CD4-positive, alpha-beta T cell (primary cell): ENCODE measurements at regions not wholly inside any gene's neighbourhood (a gene's known extent, or its start where the extent isn't known, plus 50 kb on each side); places are given as distances from the start of the nearest gene placed in this dataset.

ENCODE experiments used
- ATAC-seq: fragments of 200-7000 bp; cut with Tn5 transposase; one replicate; pipeline ENCODE4 v1.10.0; 2022; ENCODE audit warnings: mild to moderate bottlenecking; ENCODE audit not compliant: poor library complexity
- CTCF ChIA-PET: fragments of 350-600 bp; sonication (Branson Sonifier 250); formaldehyde crosslinking; loops from one replicate; lab custom pipeline; 2021; ENCODE audit warnings: antibody characterized with exemption, inconsistent platforms; lab: Charles Lee
- POLR2A ChIA-PET: fragments of 350-600 bp; sonication (Branson Sonifier 250); formaldehyde crosslinking; loops from one replicate; lab custom pipeline; 2021; ENCODE audit warnings: antibody characterized with exemption, inconsistent platforms; lab: Charles Lee
- DNase-seq, 14 experiments: peaks; one replicate each; pipeline ENCODE4 v3.0.0-alpha.2; 2013 to 2020; ENCODE audit warnings: mixed read lengths in 2 of 14
- H3K27ac ChIP-seq, 2 donors: one replicate each; pipeline versions ENCODE4 v1.5.1 to v1.7.0; 2013; ENCODE audit warnings: low read length in 2 of 2, low read depth in 1 of 2, mild to moderate bottlenecking in 1 of 2
- H3K27me3 ChIP-seq, 2 experiments: 1 replicate in 1 of 2; 2 replicates in 1 of 2; pipeline versions ENCODE4 v1.6.1 to v1.7.0; 2013; ENCODE audit warnings: low read length in 2 of 2, control low read depth in 1 of 2, mild to moderate bottlenecking in 1 of 2, moderate library complexity in 1 of 2; ENCODE audit not compliant: insufficient read depth in 2 of 2, control insufficient read depth in 1 of 2
- H3K36me3 ChIP-seq: one replicate; pipeline ENCODE4 v1.6.1; 2013; ENCODE audit warnings: low read length, control low read depth; ENCODE audit not compliant: insufficient read depth
- H3K4me1 ChIP-seq: one replicate; pipeline ENCODE4 v1.6.1; 2013; ENCODE audit warnings: low read length, control low read depth; ENCODE audit not compliant: insufficient read depth
- H3K4me3 ChIP-seq: one replicate; pipeline ENCODE4 v1.5.1; 2013; ENCODE audit warnings: mild to moderate bottlenecking, low read length, moderate library complexity
- H3K9me3 ChIP-seq, 2 experiments: 1 replicate in 1 of 2; 2 replicates in 1 of 2; pipeline versions ENCODE4 v1.6.1 to v1.7.0; 2013; ENCODE audit warnings: low read length in 2 of 2, mild to moderate bottlenecking in 2 of 2, control low read depth in 1 of 2, moderate library complexity in 1 of 2; ENCODE audit not compliant: control insufficient read depth in 1 of 2, insufficient read depth in 1 of 2
- H3K27ac Mint-ChIP-seq: one replicate; pipeline ENCODE4 v1.8.0; 2020; ENCODE audit warnings: mixed read lengths
- H3K27me3 Mint-ChIP-seq: one replicate; pipeline ENCODE4 v1.8.0; 2021; ENCODE audit warnings: mixed read lengths
- H3K36me3 Mint-ChIP-seq: one replicate; pipeline ENCODE4 v1.8.0; 2021; ENCODE audit warnings: low read depth, mixed read lengths
- H3K4me1 Mint-ChIP-seq: one replicate; pipeline ENCODE4 v1.8.0; 2021; ENCODE audit warnings: low read depth, mixed read lengths
- H3K4me3 Mint-ChIP-seq: one replicate; pipeline ENCODE4 v1.8.0; 2020; ENCODE audit warnings: mild to moderate bottlenecking, mixed read lengths
- H3K9me3 Mint-ChIP-seq: one replicate; pipeline ENCODE4 v1.8.0; 2020; ENCODE audit warnings: mixed read lengths
- CTCF ChIP-seq: fragments of 200-600 bp; IDR thresholded peaks from one replicate; pipeline ENCODE4 v1.8.0; 2022; ENCODE audit warnings: antibody characterized with exemption, mild to moderate bottlenecking
- intact Hi-C, 2 experiments: fragments of 100-400 bp; cut with DNase I in 1 of 2; cut with micrococcal nuclease in 1 of 2; formaldehyde crosslinking; loops; one replicate each; pipeline versions ENCODE4 v1.15.1 to v1.9.0; 2023 to 2025; cut with DNase I, micrococcal nuclease

GRCh38 chr18:73869182-73869581 is 278.5 kb downstream of the FBXO15 start:
- no peak overlapping the region for H3K27ac ChIP-seq
- DNase-seq (no peak), ATAC-seq (no peak)
- H3K36me3 Mint-ChIP-seq = no peaks in the 10 kb centered on the region
- no peak for TF ChIP-seq CTCF
- POLR2A ChIA-PET = no interaction called here
- no peaks in the 10 kb centered on the region for H3K4me1 ChIP-seq
- intact Hi-C loops = no loop called here
- no peak overlapping the region for H3K4me3 ChIP-seq
- H3K27me3 ChIP-seq = peaks cover 0 to 2% of the 10 kb centered on the region in 2 experiments
- H3K9me3 ChIP-seq = no peaks in the 10 kb centered on the region
- no peaks in the 10 kb centered on the region for H3K9me3 Mint-ChIP-seq
- no peaks in the 10 kb centered on the region for H3K4me1 Mint-ChIP-seq
- H3K27ac Mint-ChIP-seq = no peak overlapping the region
- H3K36me3 ChIP-seq = no peaks in the 10 kb centered on the region
- CTCF ChIA-PET = no interaction called here
- H3K27me3 Mint-ChIP-seq = no peaks in the 10 kb centered on the region
- no peak overlapping the region for H3K4me3 Mint-ChIP-seq

DNA sequence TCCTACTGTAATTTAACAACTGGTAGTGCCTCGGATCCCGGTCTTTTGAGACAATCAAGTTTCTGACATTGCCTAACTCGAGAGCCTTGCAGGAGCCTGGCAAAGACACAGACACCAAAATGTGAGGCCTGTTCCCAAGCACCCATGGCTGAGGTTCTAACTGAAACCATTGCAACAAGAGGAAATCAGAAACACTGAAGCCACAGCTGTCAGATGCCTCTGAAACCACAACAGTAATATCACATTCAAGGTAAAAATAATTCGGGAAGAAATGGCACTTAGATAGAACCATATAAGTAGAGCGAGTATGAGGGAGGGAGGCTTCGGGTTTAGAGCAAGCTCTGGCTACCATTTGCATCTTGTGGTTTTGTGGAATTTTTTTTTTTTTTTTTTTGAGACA is 285.9 kb downstream of the FBXO15 start:
- no peaks in the 10 kb centered on the region for H3K9me3 ChIP-seq
- no peak overlapping the region for H3K4me3 ChIP-seq
- no peaks in the 10 kb centered on the region for H3K4me1 Mint-ChIP-seq
- intact Hi-C loops = no loop called here
- CTCF ChIA-PET = no interaction called here
- H3K36me3 ChIP-seq = no peaks in the 10 kb centered on the region
- ATAC-seq (no peak), DNase-seq (no peak)
- no peaks in the 10 kb centered on the region for H3K4me1 ChIP-seq
- H3K36me3 Mint-ChIP-seq = no peaks in the 10 kb centered on the region
- POLR2A ChIA-PET = no interaction called here
- H3K27ac ChIP-seq = no peak overlapping the region
- H3K27ac Mint-ChIP-seq = no peak overlapping the region
- no peaks in the 10 kb centered on the region for H3K27me3 Mint-ChIP-seq
- no peaks in the 10 kb centered on the region for H3K9me3 Mint-ChIP-seq
- peaks cover 0 to 2% of the 10 kb centered on the region in 2 experiments for H3K27me3 ChIP-seq
- H3K4me3 Mint-ChIP-seq = no peak overlapping the region
- TF ChIP-seq CTCF = no peak

DNA sequence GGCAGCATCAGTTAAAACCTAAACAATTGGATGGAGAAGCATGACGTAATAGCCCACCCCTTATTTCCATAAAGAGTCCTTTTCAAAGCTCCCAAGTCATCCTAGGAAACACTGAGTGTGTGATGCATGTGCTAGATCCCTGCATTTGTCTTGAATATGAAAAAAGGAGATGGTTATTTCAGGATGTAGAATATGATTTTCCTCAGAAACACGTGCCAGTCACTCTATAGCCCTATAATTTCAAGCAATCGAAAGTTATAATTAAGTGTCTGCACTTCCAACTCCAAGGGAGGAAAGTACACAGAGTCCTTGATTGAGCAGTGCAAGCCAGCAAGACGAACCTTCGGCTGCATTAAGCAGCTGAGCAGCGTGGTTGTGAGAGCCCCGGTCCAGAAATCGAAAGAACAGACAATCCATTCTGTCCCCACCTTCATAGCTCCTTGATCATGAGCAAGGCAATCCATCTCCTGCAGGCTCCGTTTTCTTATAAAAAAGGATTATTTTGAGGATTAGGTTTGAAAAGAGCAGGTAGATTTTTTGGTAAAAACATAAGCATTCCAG is 287.7 kb downstream of the FBXO15 start:
- Histone ChIP-seq H3K4me3 (no peak overlapping the region), H3K27ac (no peak overlapping the region), H3K4me1 (no peaks in the 10 kb centered on the region), H3K9me3 (no peaks in the 10 kb centered on the region), H3K36me3 (no peaks in the 10 kb centered on the region), H3K27me3 (no peaks in the 10 kb centered on the region)
- TF ChIP-seq CTCF = no peak
- H3K27ac Mint-ChIP-seq = no peak overlapping the region
- DNase-seq (no peak), ATAC-seq (no peak)
- POLR2A ChIA-PET = no interaction called here
- H3K4me1 Mint-ChIP-seq = no peaks in the 10 kb centered on the region
- H3K36me3 Mint-ChIP-seq = no peaks in the 10 kb centered on the region
- CTCF ChIA-PET = no interaction called here
- intact Hi-C loops = no loop called here
- no peak overlapping the region for H3K4me3 Mint-ChIP-seq
- H3K9me3 Mint-ChIP-seq = no peaks in the 10 kb centered on the region
- no peaks in the 10 kb centered on the region for H3K27me3 Mint-ChIP-seq
